Vagina (tissue), 2 donors: ENCODE measurements at regions not wholly inside any gene's neighbourhood (a gene's known extent, or its start where the extent isn't known, plus 50 kb on each side); places are given as distances from the start of the nearest gene placed in this dataset.

ENCODE experiments used
- POLR2A ChIP-seq, 2 donors: fragments of 450-650 bp; IDR thresholded peaks; one replicate each; pipeline ENCODE4 v1.6.1; 2017; ENCODE audit warnings: antibody characterized with exemption in 2 of 2, mild to moderate bottlenecking in 2 of 2, moderate library complexity in 2 of 2
- TF ChIP-seq, protein P1 (sequence below), 3 experiments: fragments of 450-650 bp in 2 of 3; fragments of 200-600 bp in 1 of 3; sonication (generic) in 1 of 3; IDR thresholded peaks; one replicate each; pipeline ENCODE4 v1.5.1; 2017 to 2019; ENCODE audit warnings: antibody characterized with exemption in 3 of 3, mild to moderate bottlenecking in 2 of 3, moderate library complexity in 2 of 3

DNA sequence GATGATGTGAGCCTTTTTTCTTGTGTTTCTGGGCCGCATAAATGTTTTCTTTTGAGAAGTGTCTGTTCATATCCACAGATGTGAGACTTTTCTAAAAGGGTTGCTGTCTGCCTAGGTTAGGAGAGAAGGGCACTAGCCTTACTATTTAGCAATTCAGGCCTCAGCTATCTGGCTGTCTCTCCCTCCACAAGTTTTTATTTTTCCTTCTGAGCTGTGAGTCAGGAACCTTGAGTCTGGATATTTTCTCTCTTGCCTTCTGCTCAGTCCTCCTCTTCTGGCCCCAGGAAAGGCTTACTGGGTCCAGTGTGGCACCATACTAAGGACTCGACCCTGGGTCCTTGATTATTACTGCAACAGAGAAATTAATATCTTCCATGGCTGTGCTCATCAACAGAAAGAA is 187.6 kb downstream of the CSNK1G3 start:
- TF ChIP-seq, protein P1, sequence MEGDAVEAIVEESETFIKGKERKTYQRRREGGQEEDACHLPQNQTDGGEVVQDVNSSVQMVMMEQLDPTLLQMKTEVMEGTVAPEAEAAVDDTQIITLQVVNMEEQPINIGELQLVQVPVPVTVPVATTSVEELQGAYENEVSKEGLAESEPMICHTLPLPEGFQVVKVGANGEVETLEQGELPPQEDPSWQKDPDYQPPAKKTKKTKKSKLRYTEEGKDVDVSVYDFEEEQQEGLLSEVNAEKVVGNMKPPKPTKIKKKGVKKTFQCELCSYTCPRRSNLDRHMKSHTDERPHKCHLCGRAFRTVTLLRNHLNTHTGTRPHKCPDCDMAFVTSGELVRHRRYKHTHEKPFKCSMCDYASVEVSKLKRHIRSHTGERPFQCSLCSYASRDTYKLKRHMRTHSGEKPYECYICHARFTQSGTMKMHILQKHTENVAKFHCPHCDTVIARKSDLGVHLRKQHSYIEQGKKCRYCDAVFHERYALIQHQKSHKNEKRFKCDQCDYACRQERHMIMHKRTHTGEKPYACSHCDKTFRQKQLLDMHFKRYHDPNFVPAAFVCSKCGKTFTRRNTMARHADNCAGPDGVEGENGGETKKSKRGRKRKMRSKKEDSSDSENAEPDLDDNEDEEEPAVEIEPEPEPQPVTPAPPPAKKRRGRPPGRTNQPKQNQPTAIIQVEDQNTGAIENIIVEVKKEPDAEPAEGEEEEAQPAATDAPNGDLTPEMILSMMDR (IDR thresholded peaks at IDR 0.05) = no peak
- no peak for TF ChIP-seq POLR2A (IDR thresholded peaks at IDR 0.05)
